Naive B cell (primary cell): ENCODE measurements at regions not wholly inside any gene's neighbourhood (a gene's known extent, or its start where the extent isn't known, plus 50 kb on each side); places are given as distances from the start of the nearest gene placed in this dataset.
"Not testable (repeated sequence)": the region's sequence is repeated elsewhere in the genome, so short reads cannot be mapped to it uniquely, and the experiment has no call there.

Experiments
- ATAC-seq, 2 donors: fragments of 150-1000 bp; cut with Tn5 transposase; 2 replicates each; pipeline ENCODE4 v1.10.0; 2021; ENCODE audit warnings: low read depth in 2 of 2, mild to moderate bottlenecking in 2 of 2, moderate library complexity in 2 of 2
- DNase-seq: peaks from one replicate; pipeline ENCODE4 v3.0.0; 2022
- H3K27ac Mint-ChIP-seq, 6 donors: one replicate each; pipeline ENCODE4 v1.8.0; 2020 to 2022; ENCODE audit warnings: mild to moderate bottlenecking in 6 of 6, mixed read lengths in 6 of 6, moderate library complexity in 5 of 6, inconsistent platforms in 2 of 6
- H3K27me3 Mint-ChIP-seq, 3 donors: one replicate each; pipeline ENCODE4 v1.8.0; 2021 to 2022; ENCODE audit warnings: mixed read lengths in 3 of 3, mild to moderate bottlenecking in 1 of 3
- H3K36me3 Mint-ChIP-seq, 2 donors: one replicate each; pipeline ENCODE4 v1.8.0; 2020 to 2022; ENCODE audit warnings: mixed read lengths in 2 of 2, inconsistent platforms in 1 of 2, mild to moderate bottlenecking in 1 of 2
- H3K4me1 Mint-ChIP-seq, 3 donors: one replicate each; pipeline ENCODE4 v1.8.0; 2020 to 2022; ENCODE audit warnings: mixed read lengths in 3 of 3, inconsistent platforms in 1 of 3, mild to moderate bottlenecking in 1 of 3, moderate library complexity in 1 of 3
- H3K4me3 Mint-ChIP-seq, 8 donors: one replicate each; pipeline ENCODE4 v1.8.0; 2020 to 2022; ENCODE audit warnings: mild to moderate bottlenecking in 8 of 8, mixed read lengths in 8 of 8, moderate library complexity in 8 of 8, inconsistent platforms in 2 of 8
- H3K9me3 Mint-ChIP-seq, 7 donors: one replicate each; pipeline ENCODE4 v1.8.0; 2020 to 2022; ENCODE audit warnings: mixed read lengths in 7 of 7, mild to moderate bottlenecking in 5 of 7, inconsistent platforms in 2 of 7, moderate library complexity in 1 of 7

GRCh38 chr2:87498854-87499238, 249.0 kb upstream of the PLGLB2 start:
- ATAC-seq, H3K27me3 Mint-ChIP-seq, H3K4me1 Mint-ChIP-seq, H3K9me3 Mint-ChIP-seq, H3K36me3 Mint-ChIP-seq, DNase-seq: not testable (repeated sequence)
- peak overlapping the region in 1 of 6 donors; percentile 20 for H3K27ac Mint-ChIP-seq
- peak overlapping the region in 1 of 8 donors; percentile 15 for H3K4me3 Mint-ChIP-seq

DNA sequence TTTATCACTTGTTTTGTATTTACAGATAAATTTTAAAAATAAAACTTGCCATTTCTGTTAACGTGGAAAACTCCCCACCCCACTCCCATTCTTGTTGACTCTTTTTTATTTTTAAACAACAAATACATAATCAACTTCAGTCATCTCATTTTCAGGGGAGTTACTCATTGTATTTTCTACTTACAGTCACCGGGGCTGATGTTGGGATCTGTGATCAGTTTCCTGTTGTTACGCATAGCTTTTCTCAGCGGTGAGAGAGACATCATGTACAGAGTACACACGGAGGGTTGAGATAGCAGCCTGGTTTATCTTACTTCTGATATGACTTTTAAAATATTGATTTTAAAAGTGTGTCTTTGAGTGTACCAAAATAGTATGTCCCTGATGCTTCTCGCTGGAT, 248.0 kb upstream of the PLGLB2 start:
- H3K9me3 Mint-ChIP-seq, H3K36me3 Mint-ChIP-seq, H3K27me3 Mint-ChIP-seq, H3K4me1 Mint-ChIP-seq, DNase-seq: not testable (repeated sequence)
- ATAC-seq, result peak; percentile 25 to 27
- Mint-ChIP-seq H3K4me3 (peak overlapping the region in 5 of 8 donors; percentile 2 to 75 (median 37)), H3K27ac (peak overlapping the region; percentile 29 to 95 (median 90))

DNA sequence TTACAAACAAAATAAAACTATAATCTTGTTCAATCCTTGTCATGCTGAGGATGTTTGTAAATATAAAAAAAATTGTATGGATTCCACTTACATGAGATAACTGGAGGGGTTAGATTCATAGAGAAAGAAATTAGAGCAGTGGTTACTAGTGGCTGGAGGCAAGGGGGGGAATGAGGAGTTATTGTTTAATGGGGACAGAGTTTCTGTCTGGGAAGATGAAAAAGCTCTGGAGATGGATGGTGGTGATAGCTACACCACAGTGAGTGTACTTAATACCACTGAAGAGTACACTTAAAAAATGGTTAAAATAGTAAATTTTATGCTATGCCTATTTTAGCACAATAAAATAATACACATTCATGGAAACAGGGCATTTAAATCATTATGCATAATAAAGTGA, 247.5 kb upstream of the PLGLB2 start:
- not testable (repeated sequence) for DNase-seq, H3K36me3 Mint-ChIP-seq, ATAC-seq, H3K4me1 Mint-ChIP-seq, H3K27me3 Mint-ChIP-seq, H3K9me3 Mint-ChIP-seq
- peak overlapping the region; percentile 80 to 97 (median 91) for H3K27ac Mint-ChIP-seq
- peak overlapping the region in 5 of 8 donors; percentile 2 to 62 (median 40) for H3K4me3 Mint-ChIP-seq

GRCh38 chr2:87500951-87501350, 246.9 kb upstream of the PLGLB2 start:
- not testable (repeated sequence) for H3K4me3 Mint-ChIP-seq, DNase-seq, H3K9me3 Mint-ChIP-seq, H3K4me1 Mint-ChIP-seq, ATAC-seq, H3K36me3 Mint-ChIP-seq, H3K27me3 Mint-ChIP-seq
- peak overlapping the region in 1 of 6 donors; percentile 75 for H3K27ac Mint-ChIP-seq

DNA sequence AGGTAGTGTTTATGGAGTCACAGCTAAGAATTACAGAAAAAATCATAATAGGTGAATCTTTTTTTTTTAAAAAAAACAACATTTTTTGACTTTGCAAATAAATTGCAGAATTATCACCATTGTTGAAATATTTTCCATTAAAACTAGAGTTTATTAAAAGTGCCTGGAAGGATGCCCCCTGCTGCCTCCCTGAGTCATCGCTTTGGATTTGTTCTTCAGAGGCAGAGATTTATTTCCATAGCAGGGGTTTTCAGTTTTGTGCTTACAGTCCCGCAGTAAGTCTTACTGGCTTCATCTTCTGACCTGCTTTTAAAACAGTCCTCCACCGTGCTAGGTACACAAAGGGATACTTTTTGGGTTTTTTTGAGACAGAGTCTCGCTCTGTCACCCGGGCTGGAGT, 244.9 kb upstream of the PLGLB2 start:
- H3K9me3 Mint-ChIP-seq, ATAC-seq, H3K36me3 Mint-ChIP-seq, H3K4me3 Mint-ChIP-seq, H3K27ac Mint-ChIP-seq, H3K27me3 Mint-ChIP-seq, H3K4me1 Mint-ChIP-seq, DNase-seq: not testable (repeated sequence)

DNA sequence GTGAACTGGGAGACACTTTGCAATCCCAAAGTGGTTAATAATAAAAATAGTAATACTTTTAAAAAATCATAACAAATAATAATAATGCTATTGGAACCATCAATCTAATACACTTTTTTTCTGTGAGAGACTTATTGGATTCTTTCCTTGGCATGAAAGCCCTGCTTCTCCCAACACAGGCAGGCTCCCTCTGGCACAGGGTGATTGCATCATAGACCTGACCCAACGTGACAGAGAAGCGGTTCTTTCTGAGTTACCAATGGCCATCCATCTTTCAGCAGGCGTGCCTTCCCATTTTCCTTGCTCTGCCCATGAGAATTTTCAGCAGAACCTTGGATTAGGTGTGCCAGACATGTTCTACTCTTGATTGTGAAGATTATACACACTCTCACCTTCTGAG, 242.6 kb upstream of the PLGLB2 start:
- not testable (repeated sequence) for ATAC-seq, H3K27me3 Mint-ChIP-seq, H3K27ac Mint-ChIP-seq, DNase-seq, H3K36me3 Mint-ChIP-seq, H3K4me3 Mint-ChIP-seq, H3K9me3 Mint-ChIP-seq
- H3K4me1 Mint-ChIP-seq, result peaks cover 4 to 13% (median 4%) of the 10 kb centered on the region in 3 donors

GRCh38 chr2:87505909-87506308, 242.0 kb upstream of the PLGLB2 start:
- not testable (repeated sequence) for H3K36me3 Mint-ChIP-seq, H3K27me3 Mint-ChIP-seq, H3K27ac Mint-ChIP-seq, H3K4me3 Mint-ChIP-seq, DNase-seq, H3K4me1 Mint-ChIP-seq, H3K9me3 Mint-ChIP-seq, ATAC-seq

DNA sequence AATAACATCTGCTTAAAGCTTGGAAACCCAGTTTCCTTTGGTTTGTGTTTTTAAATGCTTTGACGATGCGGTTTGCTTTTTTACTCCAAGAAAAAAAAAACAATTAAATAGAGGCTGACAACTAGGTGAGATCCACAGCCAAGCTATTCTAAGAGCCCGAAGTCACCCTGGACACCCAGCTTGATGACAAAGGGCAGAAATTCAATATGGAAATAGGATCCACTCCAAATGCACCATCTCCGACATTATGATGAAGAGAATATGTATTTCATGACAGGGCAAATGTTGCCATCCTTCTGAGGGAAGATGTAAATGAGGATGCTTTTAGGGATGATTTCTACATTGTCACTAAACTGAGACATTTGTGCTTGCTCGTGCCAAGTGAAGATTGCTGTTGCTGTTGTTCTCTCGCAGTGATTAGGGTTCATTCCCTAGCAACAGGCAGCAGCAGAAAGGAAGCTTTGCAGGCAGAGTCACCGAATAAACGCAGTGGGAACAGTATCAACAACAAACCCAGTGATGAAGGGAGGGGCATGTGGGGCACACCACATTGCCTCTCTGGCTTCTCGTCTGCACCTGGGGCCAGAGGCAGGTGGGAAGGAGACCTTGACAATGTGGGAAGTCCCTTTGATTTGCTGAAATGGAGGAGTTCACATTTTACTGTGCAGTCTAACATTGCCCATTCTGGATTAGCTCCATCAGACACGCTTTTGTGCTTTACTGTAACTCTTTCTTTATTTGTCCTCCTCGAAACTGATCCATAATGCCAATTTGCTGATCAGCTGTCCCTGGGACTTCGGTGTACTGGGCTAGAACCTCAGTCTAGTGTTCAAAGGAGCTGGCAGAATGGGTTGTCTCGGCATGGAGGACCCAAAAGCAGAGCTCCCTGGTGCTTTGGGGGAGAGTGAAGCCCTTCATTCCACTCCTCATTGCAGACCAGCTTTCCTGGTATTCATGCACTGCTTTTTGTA, 240.2 kb upstream of the PLGLB2 start:
- ATAC-seq (peak; percentile 88 to 89), DNase-seq (peak; percentile 40)
- not testable (repeated sequence) for H3K36me3 Mint-ChIP-seq, H3K9me3 Mint-ChIP-seq, H3K27me3 Mint-ChIP-seq, H3K4me3 Mint-ChIP-seq
- peak overlapping the region; percentile 75 to 93 (median 88) for H3K27ac Mint-ChIP-seq
- H3K4me1 Mint-ChIP-seq, result peaks cover 0 to 10% (median 0%) of the 10 kb centered on the region in 3 donors

DNA sequence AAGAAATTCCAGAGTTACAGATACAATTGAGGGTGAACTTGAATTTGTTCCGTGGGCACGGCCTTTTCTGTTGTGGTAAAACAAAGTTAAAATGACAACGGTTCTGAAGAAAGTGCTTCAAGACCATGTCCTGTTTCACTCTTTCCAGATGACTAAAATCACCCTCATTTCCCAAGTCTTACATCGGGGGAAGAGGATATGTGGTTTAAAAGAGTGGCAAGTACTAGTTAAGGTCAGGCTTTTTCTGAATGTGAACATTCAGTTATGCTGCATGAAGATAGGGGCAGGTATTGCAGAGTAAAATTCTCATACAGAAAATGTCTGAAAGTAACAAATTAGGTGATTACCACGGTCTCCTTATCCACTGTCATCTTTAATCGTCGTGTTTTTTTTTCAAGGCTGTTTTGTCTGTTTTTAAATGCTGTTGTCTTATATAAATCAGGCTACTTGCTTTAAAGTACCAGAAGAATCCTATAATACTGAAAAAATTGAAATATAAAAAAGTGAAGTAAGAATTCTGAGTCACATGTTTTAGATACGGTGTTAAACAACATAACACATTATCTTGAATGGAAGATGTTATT, 236.6 kb upstream of the PLGLB2 start:
- H3K9me3 Mint-ChIP-seq, H3K27me3 Mint-ChIP-seq, H3K36me3 Mint-ChIP-seq, DNase-seq, ATAC-seq: not testable (repeated sequence)
- H3K27ac Mint-ChIP-seq, result peak overlapping the region; percentile 52 to 95 (median 88)
- peaks cover 5 to 18% (median 7%) of the 10 kb centered on the region in 3 donors for H3K4me1 Mint-ChIP-seq
- H3K4me3 Mint-ChIP-seq, result peak overlapping the region in 1 of 8 donors; percentile 49

GRCh38 chr2:87512864-87513530, 234.9 kb upstream of the PLGLB2 start:
- not testable (repeated sequence) for H3K27me3 Mint-ChIP-seq, H3K9me3 Mint-ChIP-seq, H3K36me3 Mint-ChIP-seq, ATAC-seq, DNase-seq
- Mint-ChIP-seq H3K27ac (peak overlapping the region in 3 of 6 donors; percentile 23 to 82 (median 59)), H3K4me1 (peaks cover 9 to 28% (median 13%) of the 10 kb centered on the region in 3 donors), H3K4me3 (peak overlapping the region in 2 of 8 donors; percentile 24 to 54)

GRCh38 chr2:87514034-87514433, 233.9 kb upstream of the PLGLB2 start:
- H3K9me3 Mint-ChIP-seq, H3K27me3 Mint-ChIP-seq, H3K4me3 Mint-ChIP-seq, H3K27ac Mint-ChIP-seq, H3K36me3 Mint-ChIP-seq, DNase-seq, ATAC-seq: not testable (repeated sequence)
- peaks cover 13 to 27% (median 20%) of the 10 kb centered on the region in 3 donors for H3K4me1 Mint-ChIP-seq

- H3K36me3 Mint-ChIP-seq, H3K4me3 Mint-ChIP-seq, H3K27me3 Mint-ChIP-seq, DNase-seq, H3K9me3 Mint-ChIP-seq, H3K27ac Mint-ChIP-seq, ATAC-seq: not testable (repeated sequence)
- H3K4me1 Mint-ChIP-seq, result peaks cover 13 to 28% (median 20%) of the 10 kb centered on the region in 3 donors
Observed at GRCh38 chr2:87514515-87514914, 233.4 kb upstream of the PLGLB2 start.

DNA sequence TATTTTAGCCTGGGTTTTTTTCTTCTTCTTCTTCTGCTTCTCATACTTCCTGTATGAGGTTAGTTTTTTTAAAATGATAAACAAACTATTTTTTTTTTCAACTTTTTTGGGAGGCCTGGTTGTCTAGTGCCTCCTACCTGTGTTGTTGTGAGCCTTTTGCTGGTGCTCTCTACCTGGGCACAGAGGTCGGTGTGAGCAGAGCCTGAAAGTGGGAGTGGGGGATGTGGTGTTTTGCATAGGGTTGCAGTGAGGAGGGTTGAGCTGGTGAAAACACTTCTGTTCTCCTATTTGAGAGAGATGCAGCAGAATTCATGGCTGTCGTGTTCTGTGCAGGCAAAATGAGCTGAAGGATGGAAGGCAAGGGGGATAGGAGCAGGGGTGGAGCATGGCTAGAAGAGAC, 232.7 kb upstream of the PLGLB2 start:
- not testable (repeated sequence) for H3K27me3 Mint-ChIP-seq, H3K9me3 Mint-ChIP-seq, H3K36me3 Mint-ChIP-seq
- H3K27ac Mint-ChIP-seq, result peak overlapping the region; percentile 95 to 99 (median 98)
- DNase-seq (peak; percentile 28), ATAC-seq (peak; percentile 6 to 15)
- H3K4me3 Mint-ChIP-seq, result peak overlapping the region in 7 of 8 donors; percentile 23 to 92 (median 85)
- H3K4me1 Mint-ChIP-seq, result peaks cover 13 to 31% (median 20%) of the 10 kb centered on the region in 3 donors
